Brain pericyte (primary cell): ENCODE measurements at regions not wholly inside any gene's neighbourhood (a gene's known extent, or its start where the extent isn't known, plus 50 kb on each side); places are given as distances from the start of the nearest gene placed in this dataset.
"Not testable (repeated sequence)": the region's sequence is repeated elsewhere in the genome, so short reads cannot be mapped to it uniquely, and the experiment has no call there.

ENCODE experiments used
- DNase-seq: peaks from one replicate; pipeline ENCODE4 v3.0.0-alpha.2; 2012; ENCODE audit warnings: low read depth, low spot score

GRCh38 chr7:68619526-68619925 lies 978.7 kb upstream of the AUTS2 start:
- DNase-seq, result no peak

- DNase-seq, result no peak
Measured at GRCh38 chr7:68622500-68622899, 975.8 kb upstream of the AUTS2 start.

- DNase-seq, result no peak
Measured at GRCh38 chr7:68623030-68623429, 975.2 kb upstream of the AUTS2 start.

- no peak for DNase-seq
Measured at GRCh38 chr7:68627247-68627864, 970.9 kb upstream of the AUTS2 start.

GRCh38 chr7:68630914-68631313 lies 967.4 kb upstream of the AUTS2 start:
- DNase-seq, result not testable (repeated sequence)

GRCh38 chr7:68640103-68640502 lies 958.2 kb upstream of the AUTS2 start:
- DNase-seq, result no peak

- no peak for DNase-seq
Measured at GRCh38 chr7:68642727-68643126, 955.5 kb upstream of the AUTS2 start.

- DNase-seq, result no peak
Measured at GRCh38 chr7:68663392-68663791, 934.9 kb upstream of the AUTS2 start.

GRCh38 chr7:68671046-68671445 lies 927.2 kb upstream of the AUTS2 start:
- DNase-seq, result no peak

- no peak for DNase-seq
Measured at GRCh38 chr7:68671671-68672070, 926.6 kb upstream of the AUTS2 start.

- no peak for DNase-seq
Measured at GRCh38 chr7:68674826-68675225, 923.4 kb upstream of the AUTS2 start.

- no peak for DNase-seq
Measured at GRCh38 chr7:68676813-68677535, 921.3 kb upstream of the AUTS2 start.

GRCh38 chr7:68678196-68678595 lies 920.1 kb upstream of the AUTS2 start:
- no peak for DNase-seq

GRCh38 chr7:68679459-68680234 lies 918.6 kb upstream of the AUTS2 start:
- DNase-seq, result no peak

GRCh38 chr7:68680235-68680872 lies 917.9 kb upstream of the AUTS2 start:
- DNase-seq, result no peak

- no peak for DNase-seq
Measured at GRCh38 chr7:68682910-68683309, 915.4 kb upstream of the AUTS2 start.

- no peak for DNase-seq
Measured at GRCh38 chr7:68684246-68684839, 913.9 kb upstream of the AUTS2 start.

- DNase-seq, result no peak
Measured at GRCh38 chr7:68684996-68685395, 913.3 kb upstream of the AUTS2 start.

- no peak for DNase-seq
Measured at GRCh38 chr7:68688416-68689086, 909.7 kb upstream of the AUTS2 start.

- DNase-seq, result no peak
Measured at GRCh38 chr7:68689087-68689433, 909.2 kb upstream of the AUTS2 start.
